ENCODE measurements at regions not wholly inside any gene's neighbourhood (a gene's known extent, or its start where the extent isn't known, plus 50 kb on each side); places are given as distances from the start of the nearest gene placed in this dataset.

GRCh38 chr4:177921715-177922114 is 479.5 kb upstream of the AGA start:
- DNase-seq (ENCODE audit: extremely low spot score) = no peak
- 78% methylated on average over 1 of the region's 1 CpG for WGBS
- H3K36me3 ChIP-seq (ENCODE audit: insufficient read depth) = no peaks in the 10 kb centered on the region
- H3K27ac ChIP-seq (ENCODE audit: low read depth) = no peak overlapping the region
- no peak overlapping the region for H3K4me3 ChIP-seq (ENCODE audit: low read depth, low read length)
- no peaks in the 10 kb centered on the region for H3K4me1 ChIP-seq (ENCODE audit: insufficient read depth)

- Histone ChIP-seq H3K4me3 (ENCODE audit: low read depth, low read length) (no peak overlapping the region), H3K27ac (ENCODE audit: low read depth) (no peak overlapping the region), H3K36me3 (ENCODE audit: insufficient read depth) (no peaks in the 10 kb centered on the region), H3K4me1 (ENCODE audit: insufficient read depth) (no peaks in the 10 kb centered on the region)
- no peak for DNase-seq (ENCODE audit: extremely low spot score)
Measured at GRCh38 chr4:177923888-177924287, 481.7 kb upstream of the AGA start.

- no peaks in the 10 kb centered on the region for H3K36me3 ChIP-seq (ENCODE audit: insufficient read depth)
Measured at GRCh38 chr4:177937041-177937440, 494.8 kb upstream of the AGA start.

GRCh38 chr4:177938226-177938625 is 496.0 kb upstream of the AGA start:
- Histone ChIP-seq H3K36me3 (ENCODE audit: insufficient read depth) (no peaks in the 10 kb centered on the region), H3K4me1 (ENCODE audit: insufficient read depth) (no peaks in the 10 kb centered on the region), H3K27ac (ENCODE audit: low read depth) (no peak overlapping the region), H3K4me3 (ENCODE audit: low read depth, low read length) (no peak overlapping the region)
- 69% methylated on average over 3 of the region's 3 CpGs for whole genome bisulfite sequencing
- DNase-seq (ENCODE audit: extremely low spot score) = no peak

More at GRCh38 chr4:177937041-177937440, 494.8 kb upstream of the AGA start:
- 88% methylated on average over 5 of the region's 5 CpGs for WGBS
- Histone ChIP-seq H3K4me1 (ENCODE audit: insufficient read depth) (no peaks in the 10 kb centered on the region), H3K27ac (ENCODE audit: low read depth) (no peak overlapping the region), H3K4me3 (ENCODE audit: low read depth, low read length) (no peak overlapping the region)
- DNase-seq (ENCODE audit: extremely low spot score) = no peak

GRCh38 chr4:177945268-177945667 is 503.0 kb upstream of the AGA start:
- H3K36me3 ChIP-seq (ENCODE audit: insufficient read depth) = no peaks in the 10 kb centered on the region
- H3K27ac ChIP-seq (ENCODE audit: low read depth) = no peak overlapping the region
- H3K4me3 ChIP-seq (ENCODE audit: low read depth, low read length) = no peak overlapping the region
- WGBS = 59% methylated on average over 2 of the region's 2 CpGs
- H3K4me1 ChIP-seq (ENCODE audit: insufficient read depth) = no peaks in the 10 kb centered on the region
- DNase-seq (ENCODE audit: extremely low spot score) = no peak

- no peak overlapping the region for H3K27ac ChIP-seq (ENCODE audit: low read depth)
- no peak overlapping the region for H3K4me3 ChIP-seq (ENCODE audit: low read depth, low read length)
- DNase-seq (ENCODE audit: extremely low spot score) = no peak
- WGBS = 86% methylated on average over 1 of the region's 1 CpG
- no peaks in the 10 kb centered on the region for H3K4me1 ChIP-seq (ENCODE audit: insufficient read depth)
- no peaks in the 10 kb centered on the region for H3K36me3 ChIP-seq (ENCODE audit: insufficient read depth)
Measured at GRCh38 chr4:177947607-177948006, 505.4 kb upstream of the AGA start.

GRCh38 chr4:177948853-177949252 is 506.6 kb upstream of the AGA start:
- Histone ChIP-seq H3K4me3 (ENCODE audit: low read depth, low read length) (no peak overlapping the region), H3K36me3 (ENCODE audit: insufficient read depth) (no peaks in the 10 kb centered on the region), H3K4me1 (ENCODE audit: insufficient read depth) (no peaks in the 10 kb centered on the region), H3K27ac (ENCODE audit: low read depth) (no peak overlapping the region)
- 73% methylated on average over 4 of the region's 4 CpGs for WGBS
- DNase-seq (ENCODE audit: extremely low spot score) = no peak

- Histone ChIP-seq H3K4me3 (ENCODE audit: low read depth, low read length) (no peak overlapping the region), H3K36me3 (ENCODE audit: insufficient read depth) (no peaks in the 10 kb centered on the region), H3K4me1 (ENCODE audit: insufficient read depth) (no peaks in the 10 kb centered on the region), H3K27ac (ENCODE audit: low read depth) (no peak overlapping the region)
- no peak for DNase-seq (ENCODE audit: extremely low spot score)
- WGBS = 63% methylated on average over 2 of the region's 2 CpGs
Measured at GRCh38 chr4:177951026-177951425, 508.8 kb upstream of the AGA start.

GRCh38 chr4:177952723-177953122 is 510.5 kb upstream of the AGA start:
- 78% methylated on average over 2 of the region's 2 CpGs for WGBS
- no peak for DNase-seq (ENCODE audit: extremely low spot score)
- no peak overlapping the region for H3K4me3 ChIP-seq (ENCODE audit: low read depth, low read length)
- H3K4me1 ChIP-seq (ENCODE audit: insufficient read depth) = no peaks in the 10 kb centered on the region
- H3K27ac ChIP-seq (ENCODE audit: low read depth) = no peak overlapping the region
- no peaks in the 10 kb centered on the region for H3K36me3 ChIP-seq (ENCODE audit: insufficient read depth)

GRCh38 chr4:177957596-177958360 is 515.5 kb upstream of the AGA start:
- Histone ChIP-seq H3K4me1 (ENCODE audit: insufficient read depth) (no peaks in the 10 kb centered on the region), H3K36me3 (ENCODE audit: insufficient read depth) (no peaks in the 10 kb centered on the region), H3K27ac (ENCODE audit: low read depth) (no peak overlapping the region), H3K4me3 (ENCODE audit: low read depth, low read length) (no peak overlapping the region)
- WGBS = 34% methylated on average over 5 of the region's 5 CpGs
- no peak for DNase-seq (ENCODE audit: extremely low spot score)

GRCh38 chr4:177960566-177960965 is 518.3 kb upstream of the AGA start:
- no peak for DNase-seq (ENCODE audit: extremely low spot score)
- Histone ChIP-seq H3K4me1 (ENCODE audit: insufficient read depth) (no peaks in the 10 kb centered on the region), H3K36me3 (ENCODE audit: insufficient read depth) (no peaks in the 10 kb centered on the region), H3K4me3 (ENCODE audit: low read depth, low read length) (no peak overlapping the region), H3K27ac (ENCODE audit: low read depth) (no peak overlapping the region)
- WGBS = 73% methylated on average over 2 of the region's 2 CpGs

- H3K36me3 ChIP-seq (ENCODE audit: insufficient read depth) = no peaks in the 10 kb centered on the region
- WGBS = 94% methylated on average over 2 of the region's 2 CpGs
- no peak overlapping the region for H3K4me3 ChIP-seq (ENCODE audit: low read depth, low read length)
- H3K27ac ChIP-seq (ENCODE audit: low read depth) = no peak overlapping the region
- no peak for DNase-seq (ENCODE audit: extremely low spot score)
- no peaks in the 10 kb centered on the region for H3K4me1 ChIP-seq (ENCODE audit: insufficient read depth)
Measured at GRCh38 chr4:177961761-177962380, 519.6 kb upstream of the AGA start.

GRCh38 chr4:177964061-177964460 is 521.8 kb upstream of the AGA start:
- H3K27ac ChIP-seq (ENCODE audit: low read depth) = no peak overlapping the region
- 78% methylated on average over 3 of the region's 3 CpGs for WGBS
- DNase-seq (ENCODE audit: extremely low spot score) = no peak

GRCh38 chr4:177964693-177965168 is 522.5 kb upstream of the AGA start:
- 34% methylated on average over 2 of the region's 2 CpGs for WGBS
- Histone ChIP-seq H3K4me3 (ENCODE audit: low read depth, low read length) (no peak overlapping the region), H3K27ac (ENCODE audit: low read depth) (no peak overlapping the region), H3K36me3 (ENCODE audit: insufficient read depth) (no peaks in the 10 kb centered on the region), H3K4me1 (ENCODE audit: insufficient read depth) (no peaks in the 10 kb centered on the region)
- no peak for DNase-seq (ENCODE audit: extremely low spot score)

More at GRCh38 chr4:177964061-177964460, 521.8 kb upstream of the AGA start:
- H3K4me3 ChIP-seq (ENCODE audit: low read depth, low read length) = no peak overlapping the region
- no peaks in the 10 kb centered on the region for H3K36me3 ChIP-seq (ENCODE audit: insufficient read depth)
- no peaks in the 10 kb centered on the region for H3K4me1 ChIP-seq (ENCODE audit: insufficient read depth)
